OCI-LY1 (cell line): ENCODE measurements at regions not wholly inside any gene's neighbourhood (a gene's known extent, or its start where the extent isn't known, plus 50 kb on each side); places are given as distances from the start of the nearest gene placed in this dataset.

Experiments used
- H2AFZ ChIP-seq: fragments of 200-600 bp; sonication (generic), shearing (Covaris generic); 2 replicates; pipeline ENCODE4 v1.6.0; 2014; ENCODE audit warnings: antibody characterized with exemption, mild to moderate bottlenecking, low read length
- H3F3A ChIP-seq: fragments of 200-600 bp; sonication (generic), shearing (Covaris generic); 2 replicates; pipeline ENCODE4 v1.6.0; 2014; ENCODE audit warnings: mild to moderate bottlenecking, antibody characterized with exemption, low read length, moderate library complexity; ENCODE audit not compliant: insufficient read depth
- H3K27ac ChIP-seq: fragments of 200-600 bp; sonication (generic); 2 replicates; pipeline ENCODE4 v1.5.1; 2014; ENCODE audit warnings: low read length, mixed run types, mild to moderate bottlenecking, low read depth; ENCODE audit not compliant: poor library complexity, severe bottlenecking
- H3K27me3 ChIP-seq: fragments of 200-600 bp; sonication (generic); 2 replicates; pipeline ENCODE4 v1.6.0; 2014; ENCODE audit warnings: antibody characterized with exemption, mild to moderate bottlenecking, low read length, moderate library complexity; ENCODE audit not compliant: insufficient read depth
- H3K36me3 ChIP-seq: fragments of 200-600 bp; sonication (generic); 2 replicates; pipeline ENCODE4 v1.6.1; 2014; ENCODE audit warnings: mild to moderate bottlenecking, antibody characterized with exemption, low read length, moderate library complexity, mixed read lengths; ENCODE audit not compliant: insufficient read depth
- H3K4me1 ChIP-seq: fragments of 200-600 bp; sonication (generic); 2 replicates; pipeline ENCODE4 v1.5.1; 2014; ENCODE audit warnings: mild to moderate bottlenecking, low read length, moderate library complexity; ENCODE audit not compliant: insufficient read depth, severe bottlenecking
- H3K4me2 ChIP-seq: fragments of 200-600 bp; sonication (generic), shearing (Covaris generic); 2 replicates; pipeline ENCODE4 v1.6.1; 2014; ENCODE audit warnings: low read length
- H3K4me3 ChIP-seq: fragments of 200-600 bp; sonication (generic); 2 replicates; pipeline ENCODE4 v1.5.1; 2014; ENCODE audit warnings: low read length, low read depth, mild to moderate bottlenecking, mixed read lengths; ENCODE audit not compliant: poor library complexity, severe bottlenecking
- H3K79me2 ChIP-seq: fragments of 200-600 bp; shearing (Covaris generic); 2 replicates; pipeline ENCODE4 v1.6.1; 2016; ENCODE audit warnings: mixed run types, low read length, mixed read lengths; ENCODE audit not compliant: insufficient read depth
- H3K9ac ChIP-seq: fragments of 200-600 bp; sonication (generic), shearing (Covaris generic); 2 replicates; pipeline ENCODE4 v1.6.1; 2014; ENCODE audit warnings: mild to moderate bottlenecking, low read length, mixed read lengths
- H3K9me2 ChIP-seq: fragments of 200-600 bp; sonication (generic), shearing (Covaris generic); 2 replicates; pipeline ENCODE4 v1.6.1; 2014; ENCODE audit warnings: low read depth, mild to moderate bottlenecking, low read length, mixed read lengths
- H3K9me3 ChIP-seq: fragments of 200-600 bp; shearing (Covaris generic); 2 replicates; pipeline ENCODE4 v1.6.1; 2014; ENCODE audit warnings: low read length, mixed read lengths
- H4K20me1 ChIP-seq: fragments of 200-600 bp; sonication (generic), shearing (Covaris generic); 2 replicates; pipeline ENCODE4 v1.6.0; 2016; ENCODE audit warnings: mild to moderate bottlenecking, low read length; ENCODE audit not compliant: insufficient read depth
- CTCF ChIP-seq: fragments of 200-600 bp; sonication (generic), shearing (Covaris generic); IDR thresholded peaks from 2 replicates; pipeline ENCODE4 v1.5.1; 2017; ENCODE audit warnings: mild to moderate bottlenecking, antibody characterized with exemption, low read length, moderate library complexity, mixed read lengths
- EZH2 ChIP-seq: fragments of 200-600 bp; sonication (generic), shearing (Covaris generic); IDR thresholded peaks from 2 replicates; pipeline ENCODE4 v1.8.0; 2017; ENCODE audit warnings: borderline replicate concordance, mixed run types, mild to moderate bottlenecking, antibody characterized with exemption, low read length, moderate library complexity, mixed read lengths

GRCh38 chr2:41913921-41914609 lies 133.8 kb upstream of the PKDCC start:
- no peaks in the 10 kb centered on the region for H3K36me3 ChIP-seq

GRCh38 chr2:41914936-41915335 lies 132.9 kb upstream of the PKDCC start:
- H3K36me3 ChIP-seq = no peaks in the 10 kb centered on the region
- H3K27ac ChIP-seq = no peak overlapping the region
- H3K27me3 ChIP-seq = 0 out of 2 replicates have a peak, but pooled peaks cover 3% of the 10 kb centered on the region
- H3K9me2 ChIP-seq = no peaks in the 10 kb centered on the region
- H4K20me1 ChIP-seq = no peaks in the 10 kb centered on the region
- no peak overlapping the region for H2AFZ ChIP-seq
- no peak overlapping the region for H3K4me3 ChIP-seq
- TF ChIP-seq CTCF (no peak), EZH2 (no peak)
- H3K4me1 ChIP-seq = no peaks in the 10 kb centered on the region
- no peaks in the 10 kb centered on the region for H3K9me3 ChIP-seq
- no peak overlapping the region for H3K9ac ChIP-seq
- H3K79me2 ChIP-seq = no peaks in the 10 kb centered on the region
- no peaks in the 10 kb centered on the region for H3F3A ChIP-seq
- no peak overlapping the region for H3K4me2 ChIP-seq

More at GRCh38 chr2:41913921-41914609, 133.8 kb upstream of the PKDCC start:
- Histone ChIP-seq H3K9me3 (no peaks in the 10 kb centered on the region), H3K9ac (no peak overlapping the region), H3K27ac (no peak overlapping the region), H3K79me2 (no peaks in the 10 kb centered on the region), H2AFZ (no peak overlapping the region), H4K20me1 (no peaks in the 10 kb centered on the region), H3K27me3 (0 out of 2 replicates have a peak, but pooled peaks cover 3% of the 10 kb centered on the region), H3K9me2 (no peaks in the 10 kb centered on the region), H3F3A (no peaks in the 10 kb centered on the region), H3K4me2 (no peak overlapping the region), H3K4me3 (no peak overlapping the region), H3K4me1 (no peaks in the 10 kb centered on the region)
- TF ChIP-seq EZH2 (no peak), CTCF (no peak)

GRCh38 chr2:41916177-41916576 lies 131.6 kb upstream of the PKDCC start:
- Histone ChIP-seq H3K9me3 (no peaks in the 10 kb centered on the region), H2AFZ (no peak overlapping the region), H3K36me3 (no peaks in the 10 kb centered on the region), H3K4me1 (no peaks in the 10 kb centered on the region), H3K4me2 (no peak overlapping the region), H3K27ac (no peak overlapping the region), H3K9me2 (no peaks in the 10 kb centered on the region), H3K9ac (no peak overlapping the region), H3K4me3 (no peak overlapping the region), H3K27me3 (0 out of 2 replicates have a peak, but pooled peaks cover 3% of the 10 kb centered on the region), H4K20me1 (no peaks in the 10 kb centered on the region), H3K79me2 (no peaks in the 10 kb centered on the region), H3F3A (no peaks in the 10 kb centered on the region)
- no peak for TF ChIP-seq CTCF
- no peak for TF ChIP-seq EZH2
